Sigmoid colon (tissue), 6 donors: ENCODE measurements at regions not wholly inside any gene's neighbourhood (a gene's known extent, or its start where the extent isn't known, plus 50 kb on each side); places are given as distances from the start of the nearest gene placed in this dataset.

ENCODE experiments used
- DNase-seq: peaks from one replicate; pipeline ENCODE4 v3.0.0-alpha.2; 2019
- H3K27ac ChIP-seq, 4 donors: fragments of 200-600 bp; sonication (generic); one replicate each; pipeline ENCODE4 v1.5.1; 2016 to 2019; ENCODE audit warnings: mild to moderate bottlenecking in 1 of 4
- H3K27me3 ChIP-seq, 3 donors: fragments of 200-600 bp; sonication (generic); one replicate each; pipeline ENCODE4 v1.5.1; 2019; ENCODE audit warnings: mild to moderate bottlenecking in 1 of 3
- H3K36me3 ChIP-seq, 4 donors: fragments of 200-600 bp; sonication (generic); one replicate each; pipeline ENCODE4 v1.5.1; 2016 to 2019
- H3K4me1 ChIP-seq, 4 donors: fragments of 200-600 bp; sonication (generic); one replicate each; pipeline ENCODE4 v1.5.1; 2017 to 2019
- H3K4me3 ChIP-seq, 4 donors: fragments of 200-600 bp; sonication (generic); one replicate each; pipeline ENCODE4 v1.5.1; 2017 to 2019; ENCODE audit warnings: mild to moderate bottlenecking in 2 of 4, moderate library complexity in 1 of 4
- H3K9me3 ChIP-seq, 4 donors: fragments of 200-600 bp in 3 of 4; sonication (generic) in 3 of 4; one replicate each; pipeline versions ENCODE4 v1.5.1 to v1.6.1; 2013 to 2019
- CTCF ChIP-seq, 4 experiments: fragments of 450-650 bp in 3 of 4; fragments of 200-600 bp in 1 of 4; IDR thresholded peaks; one replicate each; pipeline ENCODE4 v1.5.1; 2016 to 2019; ENCODE audit warnings: antibody characterized with exemption in 4 of 4, mild to moderate bottlenecking in 3 of 4, moderate library complexity in 2 of 4
- EP300 ChIP-seq, 4 donors: sonication (generic); formaldehyde crosslinking; IDR thresholded peaks; one replicate each; pipeline ENCODE4 v1.6.1; 2017; ENCODE audit warnings: antibody characterized with exemption in 4 of 4
- POLR2A ChIP-seq, 2 donors: fragments of 450-650 bp; IDR thresholded peaks; one replicate each; pipeline ENCODE4 v1.6.1; 2016; ENCODE audit warnings: antibody characterized with exemption in 2 of 2, mild to moderate bottlenecking in 2 of 2, moderate library complexity in 2 of 2
- POLR2AphosphoS5 ChIP-seq, 4 donors: sonication (generic); formaldehyde crosslinking; IDR thresholded peaks; one replicate each; pipeline ENCODE4 v1.6.1; 2017; ENCODE audit warnings: antibody characterized with exemption in 4 of 4
- WGBS, 2 donors: extraction: QIAGEN DNeasy Blood & Tissue Kit; methylation state at CpG; one replicate each; pipeline ENCODE4 v1.1.7; 2013; 5-methylcytosine and 5-hydroxymethylcytosine counted together
- intact Hi-C: fragments of 100-400 bp; cut with DNase I; formaldehyde crosslinking; loops from one replicate; pipeline ENCODE4 v1.15.1; 2023
- donor health status: healthy with polysubstance abuse.
- donor health status: healthy.

DNA sequence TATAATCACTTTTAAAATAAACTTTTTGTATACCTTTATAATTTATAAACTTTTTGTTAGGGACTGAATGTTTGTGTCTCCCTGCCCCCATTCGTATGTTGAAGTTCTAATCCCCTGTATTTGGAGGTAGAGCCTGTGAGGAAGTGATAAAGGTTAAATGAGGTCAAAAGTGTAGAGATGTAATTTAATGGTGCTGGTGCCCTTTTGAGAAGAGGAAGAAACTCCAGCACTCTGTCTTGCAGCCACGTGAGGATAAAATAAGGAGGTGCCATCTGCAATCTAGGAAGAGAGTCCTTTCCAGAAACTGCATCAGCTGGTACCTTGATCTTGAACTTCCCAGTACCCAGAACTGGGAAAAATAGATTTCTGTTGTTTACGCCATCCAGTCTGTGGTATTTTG is 106.1 kb upstream of the RGMA start:
- Histone ChIP-seq H3K9me3 (no peaks in the 10 kb centered on the region), H3K4me1 (no peaks in the 10 kb centered on the region), H3K36me3 (no peaks in the 10 kb centered on the region), H3K4me3 (no peak overlapping the region), H3K27me3 (no peaks in the 10 kb centered on the region), H3K27ac (no peak overlapping the region)
- 50 to 56% methylated on average over 3 of the region's 3 CpGs for WGBS, 2 donors
- no peak for DNase-seq
- intact Hi-C loops = no loop called here
- no peak for TF ChIP-seq CTCF (IDR thresholded peaks at IDR 0.05)
- TF ChIP-seq POLR2A (IDR thresholded peaks at IDR 0.05) = no peak
- TF ChIP-seq POLR2AphosphoS5 (IDR thresholded peaks at IDR 0.05) = no peak
- TF ChIP-seq EP300 (IDR thresholded peaks at IDR 0.05) = no peak

DNA sequence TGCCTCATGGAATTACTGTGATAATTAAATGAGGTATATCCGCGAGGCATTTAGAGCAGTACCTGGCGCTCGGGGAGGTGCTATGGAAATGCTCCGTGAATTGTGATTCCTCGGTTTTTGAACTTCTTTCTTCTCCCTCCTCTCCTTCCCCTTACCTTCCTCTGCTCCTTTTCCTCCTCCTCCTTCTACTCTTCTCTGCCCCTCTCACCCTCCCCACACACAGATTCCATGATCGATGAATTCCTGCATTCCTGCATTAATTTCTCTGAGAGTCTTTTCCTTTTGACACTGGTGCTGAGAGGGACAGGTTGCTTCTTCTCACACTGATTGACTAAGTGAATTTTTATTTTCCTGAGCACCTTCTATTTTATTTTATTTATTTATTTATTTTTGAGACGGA is 101.2 kb upstream of the RGMA start:
- TF ChIP-seq POLR2AphosphoS5 (IDR thresholded peaks at IDR 0.05) = no peak
- no peak for TF ChIP-seq POLR2A (IDR thresholded peaks at IDR 0.05)
- TF ChIP-seq CTCF (IDR thresholded peaks at IDR 0.05) = no peak
- TF ChIP-seq EP300 (IDR thresholded peaks at IDR 0.05) = no peak
- H3K4me3 ChIP-seq = no peak overlapping the region
- intact Hi-C loops = no loop called here

GRCh38 chr15:93189561-93189960 is 100.5 kb upstream of the RGMA start:
- intact Hi-C loops = no loop called here
- Histone ChIP-seq H3K9me3 (no peaks in the 10 kb centered on the region), H3K27me3 (no peaks in the 10 kb centered on the region), H3K36me3 (no peaks in the 10 kb centered on the region), H3K4me3 (no peak overlapping the region), H3K4me1 (no peaks in the 10 kb centered on the region), H3K27ac (no peak overlapping the region)
- WGBS, 2 donors = 24 to 49% methylated on average over 9 of the region's 9 CpGs
- TF ChIP-seq EP300 (IDR thresholded peaks at IDR 0.05) (no peak), POLR2AphosphoS5 (IDR thresholded peaks at IDR 0.05) (no peak), POLR2A (IDR thresholded peaks at IDR 0.05) (no peak), CTCF (IDR thresholded peaks at IDR 0.05) (no peak)
- DNase-seq = no peak

More for the DNA sequence above, 101.2 kb upstream of the RGMA start:
- H3K27ac ChIP-seq = no peak overlapping the region
- no peaks in the 10 kb centered on the region for H3K27me3 ChIP-seq
- WGBS, 2 donors = 86 to 88% methylated on average over 8 of the region's 8 CpGs
- no peak for DNase-seq
- no peaks in the 10 kb centered on the region for H3K4me1 ChIP-seq
- H3K9me3 ChIP-seq = no peaks in the 10 kb centered on the region
- no peaks in the 10 kb centered on the region for H3K36me3 ChIP-seq

DNA sequence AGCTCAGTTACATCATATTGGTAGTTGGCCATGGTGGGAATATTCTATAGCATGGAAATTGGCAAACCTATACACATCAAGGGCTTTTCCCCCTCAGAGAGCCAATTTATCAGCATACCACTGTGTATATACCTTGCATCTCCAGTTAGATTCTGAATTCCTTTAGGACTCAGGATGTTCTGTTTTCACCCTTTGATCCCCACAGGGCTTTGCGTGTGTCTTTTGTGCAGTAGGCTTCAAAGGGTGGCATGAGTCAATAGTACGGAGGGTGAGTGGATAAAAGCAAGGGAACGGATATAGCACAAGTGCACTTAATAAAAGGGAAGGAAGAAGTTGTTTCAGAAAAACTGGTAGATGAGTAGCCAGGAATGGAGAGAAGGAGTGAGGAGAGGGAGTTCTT is 99.2 kb upstream of the RGMA start:
- no peak overlapping the region for H3K27ac ChIP-seq
- no peaks in the 10 kb centered on the region for H3K9me3 ChIP-seq
- 73 to 81% methylated on average over 3 of the region's 3 CpGs for WGBS, 2 donors
- TF ChIP-seq POLR2AphosphoS5 (IDR thresholded peaks at IDR 0.05) (no peak), EP300 (IDR thresholded peaks at IDR 0.05) (no peak), POLR2A (IDR thresholded peaks at IDR 0.05) (no peak), CTCF (IDR thresholded peaks at IDR 0.05) (no peak)
- H3K4me1 ChIP-seq = no peaks in the 10 kb centered on the region
- intact Hi-C loops = no loop called here
- no peak for DNase-seq
- no peaks in the 10 kb centered on the region for H3K27me3 ChIP-seq
- H3K4me3 ChIP-seq = no peak overlapping the region
- no peaks in the 10 kb centered on the region for H3K36me3 ChIP-seq

DNA sequence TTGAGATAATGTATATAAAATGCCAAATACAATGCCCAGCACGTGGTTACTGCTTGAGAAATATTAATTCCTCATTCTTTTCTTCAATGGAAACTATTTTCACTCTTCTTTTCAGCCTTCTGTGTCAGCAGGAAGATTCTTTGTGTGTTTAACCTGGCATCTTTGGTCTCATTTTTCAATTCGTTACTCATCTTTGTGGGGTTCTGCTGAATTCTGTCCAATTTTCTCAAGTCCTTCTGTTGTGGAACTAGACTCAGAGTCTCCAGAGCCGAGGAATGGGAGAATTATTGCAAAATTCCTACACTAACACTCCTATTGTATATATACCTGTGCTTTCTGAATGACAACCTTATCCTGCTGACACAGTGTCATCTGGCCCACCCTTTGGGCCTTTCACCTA is 96.8 kb upstream of the RGMA start:
- Histone ChIP-seq H3K36me3 (no peaks in the 10 kb centered on the region), H3K9me3 (no peaks in the 10 kb centered on the region), H3K4me1 (no peaks in the 10 kb centered on the region), H3K4me3 (no peak overlapping the region), H3K27ac (no peak overlapping the region), H3K27me3 (no peaks in the 10 kb centered on the region)
- TF ChIP-seq CTCF (IDR thresholded peaks at IDR 0.05) (no peak), EP300 (IDR thresholded peaks at IDR 0.05) (no peak), POLR2A (IDR thresholded peaks at IDR 0.05) (no peak), POLR2AphosphoS5 (IDR thresholded peaks at IDR 0.05) (no peak)
- intact Hi-C loops = no loop called here
- DNase-seq = no peak
- 45 to 73% methylated on average over 3 of the region's 3 CpGs for WGBS, 2 donors
